Loucy (cell line): ENCODE measurements at regions not wholly inside any gene's neighbourhood (a gene's known extent, or its start where the extent isn't known, plus 50 kb on each side); places are given as distances from the start of the nearest gene placed in this dataset.

Source experiments
- H2AFZ ChIP-seq: fragments of 200-600 bp; sonication (generic); 2 replicates; pipeline ENCODE4 v1.6.0; 2016; ENCODE audit warnings: antibody characterized with exemption, mild to moderate bottlenecking, low read length, moderate library complexity
- H3F3A ChIP-seq: fragments of 200-600 bp; 2 replicates; pipeline ENCODE4 v1.6.0; 2016; ENCODE audit warnings: antibody characterized with exemption, low read depth, mild to moderate bottlenecking
- H3K27me3 ChIP-seq: fragments of 200-600 bp; sonication (generic); 2 replicates; pipeline ENCODE4 v1.6.1; 2014; ENCODE audit warnings: low read length, mild to moderate bottlenecking; ENCODE audit not compliant: insufficient read depth, poor library complexity, severe bottlenecking
- H3K36me3 ChIP-seq: fragments of 200-600 bp; sonication (generic); 2 replicates; pipeline ENCODE4 v1.6.1; 2016; ENCODE audit warnings: low read length; ENCODE audit not compliant: insufficient read depth
- H3K4me1 ChIP-seq: fragments of 200-600 bp; sonication (generic); 2 replicates; pipeline ENCODE4 v1.5.1; 2014; ENCODE audit warnings: low read length, mild to moderate bottlenecking; ENCODE audit not compliant: insufficient read depth, poor library complexity, severe bottlenecking
- H3K4me2 ChIP-seq: fragments of 200-600 bp; sonication (generic); 2 replicates; pipeline ENCODE4 v1.6.0; 2014; ENCODE audit warnings: antibody characterized with exemption, low read length, low read depth, mild to moderate bottlenecking; ENCODE audit not compliant: poor library complexity, severe bottlenecking
- H3K4me3 ChIP-seq: fragments of 200-600 bp; sonication (generic); 2 replicates; pipeline ENCODE4 v1.5.1; 2014; ENCODE audit warnings: low read length, mild to moderate bottlenecking, mixed read lengths; ENCODE audit not compliant: poor library complexity, severe bottlenecking
- H3K79me2 ChIP-seq: fragments of 200-600 bp; sonication (generic); 2 replicates; pipeline ENCODE4 v1.6.1; 2014; ENCODE audit warnings: low read length; ENCODE audit not compliant: insufficient read depth
- H3K9ac ChIP-seq: fragments of 200-600 bp; sonication (generic); 2 replicates; pipeline ENCODE4 v1.6.0; 2014; ENCODE audit warnings: mild to moderate bottlenecking, low read depth, low read length, moderate library complexity; ENCODE audit not compliant: poor library complexity, severe bottlenecking
- H3K9me2 ChIP-seq: fragments of 200-600 bp; sonication (generic); replicated peaks from 2 replicates; pipeline ENCODE4 v1.6.1; 2016; ENCODE audit warnings: low read depth, low read length, mixed read lengths
- H3K9me3 ChIP-seq: fragments of 200-600 bp; sonication (generic); 2 replicates; pipeline ENCODE4 v1.6.1; 2014; ENCODE audit warnings: mild to moderate bottlenecking, antibody characterized with exemption, low read length, low read depth; ENCODE audit not compliant: insufficient read depth
- H4K20me1 ChIP-seq: fragments of 200-600 bp; sonication (generic); 2 replicates; pipeline ENCODE4 v1.6.0; 2014; ENCODE audit warnings: antibody characterized with exemption, low read length, mild to moderate bottlenecking; ENCODE audit not compliant: insufficient read depth, poor library complexity, severe bottlenecking
- CTCF ChIP-seq: fragments of 200-600 bp; sonication (generic); conservative IDR thresholded peaks from 2 replicates; pipeline ENCODE4 v1.5.1; 2014; ENCODE audit warnings: mild to moderate bottlenecking, antibody characterized with exemption, low read length
- EZH2phosphoT487 ChIP-seq: fragments of 200-600 bp; IDR thresholded peaks from 2 replicates; pipeline ENCODE4 v1.6.1; 2018; ENCODE audit warnings: antibody characterized with exemption, mild to moderate bottlenecking, moderate library complexity, borderline replicate concordance

- TF ChIP-seq CTCF = no peak
- no peak for TF ChIP-seq EZH2phosphoT487
- Histone ChIP-seq H3K4me1 (no peaks in the 10 kb centered on the region), H3K27me3 (no peaks in the 10 kb centered on the region), H3K9me2 (no peaks in the 10 kb centered on the region), H3K4me2 (no peak overlapping the region), H3K4me3 (no peak overlapping the region), H3K79me2 (no peaks in the 10 kb centered on the region), H4K20me1 (no peaks in the 10 kb centered on the region), H3K9ac (no peak overlapping the region), H3K9me3 (no peaks in the 10 kb centered on the region), H2AFZ (no peak overlapping the region), H3F3A (no peaks in the 10 kb centered on the region), H3K36me3 (no peaks in the 10 kb centered on the region)
These were observed 65.4 kb downstream of the UBIAD1 start for GRCh38 chr1:11338284-11338924.

- H3K4me1 ChIP-seq = no peaks in the 10 kb centered on the region
- H3K9me2 ChIP-seq = no peaks in the 10 kb centered on the region
- H3F3A ChIP-seq = no peaks in the 10 kb centered on the region
- peak overlapping the region; percentile 15 for H3K4me2 ChIP-seq
- H2AFZ ChIP-seq = peak overlapping the region; percentile 53; the same call in 1 of the 2 replicates
- H3K9me3 ChIP-seq = no peaks in the 10 kb centered on the region
- H3K36me3 ChIP-seq = no peaks in the 10 kb centered on the region
- H3K79me2 ChIP-seq = no peaks in the 10 kb centered on the region
- no peak for TF ChIP-seq EZH2phosphoT487
- TF ChIP-seq CTCF = no peak
- H3K4me3 ChIP-seq = no peak overlapping the region
- no peaks in the 10 kb centered on the region for H4K20me1 ChIP-seq
- no peak overlapping the region for H3K9ac ChIP-seq
- no peaks in the 10 kb centered on the region for H3K27me3 ChIP-seq
These were observed 66.6 kb downstream of the UBIAD1 start for GRCh38 chr1:11339346-11340232.

DNA sequence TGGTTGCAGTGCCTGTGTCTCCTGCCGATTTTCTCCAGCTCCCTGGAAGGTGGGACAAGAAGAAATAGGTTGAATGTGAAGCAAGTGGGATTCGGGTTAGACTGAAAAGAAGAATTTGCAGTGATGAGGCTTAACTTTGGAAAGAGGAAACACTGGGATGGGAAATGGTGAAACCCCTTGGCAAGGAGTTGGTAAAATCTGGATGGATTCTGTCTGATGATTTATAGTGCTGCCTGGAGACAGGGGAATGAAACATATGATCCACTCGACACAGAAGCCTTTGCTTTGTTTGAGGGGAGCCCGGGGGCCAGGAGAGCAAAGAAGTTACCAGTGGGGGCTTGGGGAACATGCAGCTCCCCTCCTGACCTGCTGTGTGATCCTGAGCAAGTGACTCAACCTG lies 67.2 kb downstream of the UBIAD1 start:
- Histone ChIP-seq H3K27me3 (no peaks in the 10 kb centered on the region), H3K9me2 (no peaks in the 10 kb centered on the region)

More for the DNA sequence above, 67.2 kb downstream of the UBIAD1 start:
- H2AFZ ChIP-seq = no peak overlapping the region
- no peak overlapping the region for H3K4me3 ChIP-seq
- H3K9ac ChIP-seq = no peak overlapping the region
- no peaks in the 10 kb centered on the region for H3K79me2 ChIP-seq
- H3K4me2 ChIP-seq = no peak overlapping the region
- H4K20me1 ChIP-seq = no peaks in the 10 kb centered on the region
- no peaks in the 10 kb centered on the region for H3K4me1 ChIP-seq
- H3F3A ChIP-seq = no peaks in the 10 kb centered on the region
- TF ChIP-seq EZH2phosphoT487 (no peak), CTCF (no peak)
- H3K36me3 ChIP-seq = no peaks in the 10 kb centered on the region
- H3K9me3 ChIP-seq = no peaks in the 10 kb centered on the region
